GM21529 (cell line): ENCODE measurements at regions not wholly inside any gene's neighbourhood (a gene's known extent, or its start where the extent isn't known, plus 50 kb on each side); places are given as distances from the start of the nearest gene placed in this dataset.

Source experiments
- ATAC-seq: cut with Tn5 transposase; IDR thresholded peaks from one replicate; pipeline ENCODE4 v1.9.1; 2021; ENCODE audit not compliant: unreplicated experiment

DNA sequence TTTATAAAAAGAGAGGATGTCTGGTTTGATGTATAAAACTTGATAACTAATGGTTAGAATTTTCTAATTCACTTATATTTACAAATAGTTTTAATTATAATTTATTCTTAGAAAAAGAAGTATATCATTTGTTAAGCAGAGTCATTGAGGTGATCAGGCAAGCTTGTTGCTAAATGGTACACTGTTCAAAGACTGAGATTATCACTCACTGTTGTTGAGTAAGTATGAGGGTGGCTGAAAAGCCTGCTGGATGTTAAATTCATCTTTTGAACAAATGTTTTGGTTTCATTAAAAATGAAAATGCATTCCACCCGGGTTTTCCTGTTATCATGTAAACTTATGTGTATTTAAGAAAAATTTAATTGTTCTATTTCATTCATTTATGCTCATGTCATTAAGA lies 451.8 kb downstream of the ADAMTS20 start:
- ATAC-seq, result no peak

GRCh38 chr12:43099691-43100163 lies 452.3 kb downstream of the ADAMTS20 start:
- no peak for ATAC-seq

DNA sequence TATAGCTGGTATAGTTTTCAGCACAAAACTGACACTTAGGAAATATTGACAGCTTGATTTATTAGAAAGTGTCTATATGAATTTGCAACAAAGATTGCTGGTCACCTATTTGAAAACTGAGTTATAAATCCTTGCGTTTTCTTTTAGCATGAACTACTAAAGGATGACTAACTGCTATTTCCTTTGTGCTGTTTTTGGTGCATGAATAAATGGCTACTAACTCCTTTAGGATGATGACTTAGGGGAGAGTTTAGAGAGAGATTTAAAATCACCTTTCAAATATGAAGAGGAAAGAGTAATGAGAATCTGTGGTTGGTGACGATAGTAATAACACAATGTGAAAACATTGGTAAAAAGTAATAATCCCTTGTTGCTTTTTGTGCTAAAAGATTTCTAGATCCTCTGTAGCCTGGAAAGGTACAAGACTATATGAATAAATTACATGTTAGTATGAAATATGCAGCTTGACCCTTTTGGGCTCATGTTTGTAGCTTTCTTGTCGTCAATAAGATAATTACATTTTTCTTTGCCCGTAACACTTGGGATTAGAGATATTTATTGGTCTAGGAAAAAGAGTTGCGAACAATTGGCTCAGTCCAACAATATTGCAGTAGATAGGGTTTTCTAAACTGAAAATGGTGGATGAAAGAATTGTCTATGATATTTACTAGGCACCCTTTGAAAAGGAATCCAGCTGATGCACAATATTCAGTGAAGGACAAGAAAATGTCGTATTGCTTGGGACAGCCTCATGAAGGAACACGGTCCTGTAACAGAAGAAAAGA lies 453.0 kb downstream of the ADAMTS20 start:
- ATAC-seq, result no peak

GRCh38 chr12:43098071-43098470 lies 453.9 kb downstream of the ADAMTS20 start:
- no peak for ATAC-seq

DNA sequence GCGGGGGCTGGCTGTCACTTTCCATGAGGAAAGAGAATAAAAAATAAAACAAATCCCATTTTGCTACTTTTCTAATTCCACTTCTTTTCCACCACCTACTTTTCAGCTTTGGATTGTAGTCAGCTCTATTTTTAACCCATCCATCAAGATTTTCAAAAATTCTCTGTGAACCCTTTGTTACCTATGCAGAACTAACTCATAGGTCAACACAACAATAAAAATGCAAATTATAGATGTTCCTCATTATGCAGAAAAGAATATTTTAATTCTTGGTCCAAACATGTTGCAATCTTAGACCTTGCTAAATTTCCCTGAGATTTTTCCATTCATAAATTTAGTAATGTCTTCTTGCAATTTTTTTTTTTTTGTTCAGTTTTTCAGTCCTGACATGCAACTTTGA lies 454.5 kb downstream of the ADAMTS20 start:
- no peak for ATAC-seq

DNA sequence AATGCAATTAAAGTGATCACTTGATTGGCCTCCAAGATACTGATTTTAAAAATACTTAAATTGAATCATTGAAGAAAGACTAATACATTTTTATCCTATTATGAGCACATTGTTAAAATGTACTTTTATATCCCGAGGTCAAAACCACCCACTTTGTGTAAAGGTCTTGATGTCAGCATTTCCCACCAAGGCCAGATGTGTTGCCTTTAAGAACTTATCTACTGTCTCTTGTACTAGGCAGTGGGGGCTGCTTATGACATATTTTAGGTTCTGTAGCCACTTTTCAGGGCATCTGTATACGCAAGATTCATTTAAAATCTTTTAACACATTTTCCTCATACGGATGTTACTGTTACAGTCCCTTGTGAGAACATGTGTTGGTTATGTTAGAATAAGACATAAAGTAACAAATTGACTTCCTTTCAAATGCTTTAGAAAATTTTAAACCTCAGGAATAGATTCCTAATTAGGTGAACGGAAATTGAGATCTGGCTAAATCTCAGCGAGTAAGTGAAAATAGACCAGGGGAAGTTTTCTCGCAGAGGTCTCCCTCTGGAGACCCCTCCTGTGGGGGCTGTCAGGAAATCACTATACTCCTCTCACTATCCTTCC lies 456.2 kb downstream of the ADAMTS20 start:
- ATAC-seq, result no peak

DNA sequence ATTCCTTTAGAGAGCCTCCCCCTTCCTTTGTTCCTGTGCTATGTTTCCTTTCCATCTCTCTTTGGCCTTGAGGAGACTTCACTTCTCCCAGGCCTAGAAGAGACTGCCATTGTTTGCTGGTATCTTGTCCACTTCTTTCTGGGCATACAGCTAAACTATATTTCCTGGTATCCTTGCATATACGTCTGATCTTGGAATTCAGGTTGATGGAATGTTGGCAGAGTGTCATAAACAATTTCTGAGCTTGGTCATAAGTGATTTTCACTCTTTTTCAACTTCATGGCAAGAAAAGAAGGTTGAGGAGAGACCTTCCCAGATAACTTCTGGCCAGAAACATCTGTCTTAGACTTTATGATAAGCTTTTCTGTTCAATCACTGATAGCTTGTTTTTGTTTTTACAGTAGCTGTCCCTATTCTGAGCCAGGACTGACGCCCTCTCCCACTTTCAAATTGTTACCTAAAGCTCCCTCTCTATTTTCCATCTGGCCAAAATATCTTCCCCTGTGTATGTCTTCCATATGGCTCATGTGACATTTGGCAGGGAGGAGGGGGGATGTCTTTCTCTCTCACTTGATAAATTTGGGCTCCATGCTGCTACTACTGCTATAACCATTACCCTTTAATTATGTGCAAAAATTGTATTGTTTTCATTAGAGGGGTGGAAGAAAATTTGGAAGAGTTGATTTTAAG lies 457.0 kb downstream of the ADAMTS20 start:
- ATAC-seq, result no peak

GRCh38 chr12:43090981-43091380 lies 461.0 kb downstream of the ADAMTS20 start:
- ATAC-seq, result no peak

GRCh38 chr12:43087195-43088091 lies 464.6 kb downstream of the ADAMTS20 start:
- ATAC-seq, result no peak

GRCh38 chr12:43079476-43079875 lies 472.5 kb downstream of the ADAMTS20 start:
- ATAC-seq, result no peak

DNA sequence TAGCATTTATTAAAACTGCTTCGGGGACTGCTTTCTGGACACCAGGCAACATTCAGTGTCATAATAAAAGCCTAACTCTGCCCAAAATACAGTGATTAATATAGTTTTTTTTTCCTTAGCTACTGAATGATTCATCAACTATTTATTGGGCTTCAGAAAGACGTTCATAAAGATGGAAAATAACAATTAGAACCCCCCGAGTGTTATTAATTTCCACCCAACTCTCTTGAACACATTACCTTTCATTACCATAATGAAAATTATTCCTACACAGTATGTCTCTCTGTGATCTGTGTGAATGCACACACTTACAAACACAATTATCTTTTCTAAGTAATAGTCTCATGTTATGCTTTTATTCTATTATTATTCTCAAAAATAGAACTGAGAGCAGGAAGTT lies 473.0 kb downstream of the ADAMTS20 start:
- no peak for ATAC-seq

GRCh38 chr12:43072431-43072830 lies 479.6 kb downstream of the ADAMTS20 start:
- no peak for ATAC-seq

GRCh38 chr12:43069768-43070221 lies 480.2 kb upstream of the PRICKLE1 start:
- ATAC-seq, result no peak

GRCh38 chr12:43066471-43066870 lies 476.9 kb upstream of the PRICKLE1 start:
- ATAC-seq, result no peak

GRCh38 chr12:43063650-43064049 lies 474.1 kb upstream of the PRICKLE1 start:
- ATAC-seq, result no peak

DNA sequence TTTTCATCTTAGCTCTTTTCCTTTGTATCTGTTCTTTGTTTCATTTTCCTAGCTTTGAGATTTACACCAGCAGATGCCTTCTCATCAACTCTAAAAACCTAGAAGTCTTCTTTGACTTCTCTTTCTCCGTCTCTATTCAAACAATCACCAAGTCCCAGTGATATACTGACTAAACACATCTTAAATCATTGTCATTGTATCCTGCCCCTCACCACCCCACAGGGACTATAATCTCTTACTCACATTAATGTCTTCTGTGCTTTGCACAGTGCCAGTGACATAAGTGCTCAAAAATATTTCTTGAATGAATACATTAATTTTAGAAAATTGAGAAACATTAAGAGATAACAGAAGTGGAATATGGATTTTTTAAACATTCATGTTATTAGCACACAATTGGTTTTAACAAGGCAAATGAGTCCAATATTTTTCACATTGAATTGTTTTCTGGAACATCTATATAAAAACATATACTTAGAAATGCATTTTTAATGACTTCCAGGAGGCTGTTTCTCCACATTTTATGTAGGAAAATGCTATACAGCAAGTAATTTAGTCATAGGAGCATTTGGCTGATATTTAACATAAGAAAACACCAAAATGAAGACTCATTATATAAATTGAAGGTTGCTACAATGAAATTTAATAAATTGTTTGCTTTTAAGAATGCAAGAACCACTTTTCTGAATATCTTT lies 472.8 kb upstream of the PRICKLE1 start:
- ATAC-seq, result no peak

- no peak for ATAC-seq
Measured at GRCh38 chr12:43060742-43061141, 471.2 kb upstream of the PRICKLE1 start.

GRCh38 chr12:43058616-43059015 lies 469.1 kb upstream of the PRICKLE1 start:
- ATAC-seq, result no peak

DNA sequence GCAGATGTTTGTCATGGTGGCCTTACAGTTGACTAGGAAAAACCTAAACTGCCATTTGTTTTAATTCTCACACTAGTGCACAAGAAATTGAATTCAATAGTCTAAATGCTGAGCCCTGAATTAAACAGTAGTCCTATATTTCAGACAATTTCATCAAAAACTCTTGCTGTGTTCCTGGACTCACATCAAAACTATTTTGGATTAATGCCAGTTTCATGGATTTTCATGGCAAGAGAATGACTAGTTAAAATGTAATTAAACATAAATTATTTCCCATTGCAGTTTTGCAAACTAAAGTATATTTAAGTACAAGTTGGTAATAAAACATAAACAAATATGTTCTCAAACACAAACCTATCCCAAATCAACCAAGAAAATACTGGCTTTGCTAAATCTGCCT lies 468.0 kb upstream of the PRICKLE1 start:
- ATAC-seq, result no peak

DNA sequence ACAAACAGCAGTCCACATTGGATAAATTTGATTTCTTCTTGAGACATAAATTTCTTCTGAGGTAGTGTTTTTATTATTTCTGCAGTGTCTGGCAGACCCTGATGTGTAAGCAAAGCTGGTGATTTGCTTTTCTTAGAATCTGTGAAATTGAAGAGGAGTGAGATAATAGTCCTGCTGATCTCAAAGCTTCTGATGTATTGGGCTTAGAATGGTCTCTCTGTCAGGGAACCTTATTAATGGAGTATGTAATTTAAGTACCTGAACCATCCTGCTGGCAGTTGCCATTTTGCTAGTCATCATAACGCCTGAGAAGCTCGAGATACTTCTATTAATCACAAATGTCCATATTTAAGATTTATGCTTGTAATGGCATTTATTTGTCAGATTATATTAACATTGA lies 464.5 kb upstream of the PRICKLE1 start:
- ATAC-seq, result no peak
